Aorta (tissue), 5 donors: ENCODE measurements at regions not wholly inside any gene's neighbourhood (a gene's known extent, or its start where the extent isn't known, plus 50 kb on each side); places are given as distances from the start of the nearest gene placed in this dataset.

Experiments
- ATAC-seq: fragments of 200-7000 bp; cut with Tn5 transposase; one replicate; pipeline ENCODE4 v1.9.1; 2022; ENCODE audit warnings: moderate library complexity; ENCODE audit not compliant: low FRiP score
- DNase-seq, 2 donors: peaks; one replicate each; pipeline ENCODE4 v3.0.0-alpha.2; 2020
- H3K27ac ChIP-seq, 2 donors: one replicate each; pipeline ENCODE4 v1.5.1; 2013; ENCODE audit warnings: low read length in 2 of 2, mild to moderate bottlenecking in 2 of 2, moderate library complexity in 2 of 2, control low read depth in 1 of 2, inconsistent platforms in 1 of 2, low read depth in 1 of 2
- H3K27me3 ChIP-seq, 2 donors: one replicate each; pipeline ENCODE4 v1.6.1; 2013; ENCODE audit warnings: control low read depth in 1 of 2, low read length in 1 of 2, mild to moderate bottlenecking in 1 of 2, moderate library complexity in 1 of 2; ENCODE audit not compliant: insufficient read depth in 2 of 2, control insufficient read depth in 1 of 2
- H3K36me3 ChIP-seq, 2 donors: one replicate each; pipeline ENCODE4 v1.6.1; 2013; ENCODE audit warnings: control low read depth in 1 of 2, low read length in 1 of 2, mild to moderate bottlenecking in 1 of 2; ENCODE audit not compliant: insufficient read depth in 2 of 2, control insufficient read depth in 1 of 2
- H3K4me1 ChIP-seq, 2 donors: one replicate each; pipeline ENCODE4 v1.6.1; 2013; ENCODE audit warnings: low read length in 2 of 2, control low read depth in 1 of 2, mild to moderate bottlenecking in 1 of 2, moderate library complexity in 1 of 2; ENCODE audit not compliant: insufficient read depth in 2 of 2, control insufficient read depth in 1 of 2
- H3K4me3 ChIP-seq, 2 donors: one replicate each; pipeline ENCODE4 v1.5.1; 2013; ENCODE audit warnings: low read length in 2 of 2, control low read depth in 1 of 2, mild to moderate bottlenecking in 1 of 2
- H3K9me3 ChIP-seq: one replicate; pipeline ENCODE4 v1.6.1; 2013; ENCODE audit warnings: mild to moderate bottlenecking, low read length; ENCODE audit not compliant: control insufficient read depth
- WGBS, 2 donors: extraction: QIAGEN DNeasy Blood & Tissue Kit; methylation state at CpG; one replicate each; pipeline ENCODE4 v1.1.7; 2013; 5-methylcytosine and 5-hydroxymethylcytosine counted together
- intact Hi-C, 2 donors: fragments of 100-400 bp; cut with DNase I; formaldehyde crosslinking; loops; one replicate each; pipeline versions ENCODE4 v1.14.2 to v1.15.0; 2022
- donor health status: healthy with polysubstance abuse.
- donor health status: Bipolar disorder and iron deficiency.
- donor health status: DM: no; HTN: no; CAD: no.
- donor health status: DM: no; HTN: no; CAD: no.
- donor health status: DM: yes; HTN: yes; CAD: no.

DNA sequence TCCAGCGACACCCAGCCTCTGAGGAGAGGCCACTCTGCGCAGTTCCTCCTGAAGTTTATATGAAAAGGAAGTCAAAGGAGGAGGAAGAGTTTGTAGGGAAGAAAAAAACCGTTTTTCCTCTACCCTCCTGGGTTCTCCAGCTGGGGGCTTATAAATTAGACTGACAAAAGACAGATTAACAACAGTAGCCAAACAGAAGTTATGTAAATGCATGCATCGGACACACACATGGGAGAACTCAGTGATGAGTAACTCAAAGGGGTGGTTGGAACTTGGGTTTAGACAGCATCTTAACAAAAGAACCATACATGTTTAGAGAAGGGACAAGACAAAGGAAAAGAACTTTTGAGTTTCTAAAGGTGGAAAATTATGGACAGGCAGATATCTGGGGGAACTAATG lies 71.2 kb downstream of the CD24 start:
- no peaks in the 10 kb centered on the region for H3K27me3 ChIP-seq
- intact Hi-C loops = no loop called here
- peaks cover 8% of the 10 kb centered on the region for H3K9me3 ChIP-seq
- no peak overlapping the region for H3K4me3 ChIP-seq
- no peaks in the 10 kb centered on the region for H3K4me1 ChIP-seq
- ATAC-seq (no peak), DNase-seq (no peak)
- 63 to 68% methylated on average over 4 of the region's 4 CpGs for WGBS, 2 donors
- H3K27ac ChIP-seq = no peak overlapping the region
- no peaks in the 10 kb centered on the region for H3K36me3 ChIP-seq

DNA sequence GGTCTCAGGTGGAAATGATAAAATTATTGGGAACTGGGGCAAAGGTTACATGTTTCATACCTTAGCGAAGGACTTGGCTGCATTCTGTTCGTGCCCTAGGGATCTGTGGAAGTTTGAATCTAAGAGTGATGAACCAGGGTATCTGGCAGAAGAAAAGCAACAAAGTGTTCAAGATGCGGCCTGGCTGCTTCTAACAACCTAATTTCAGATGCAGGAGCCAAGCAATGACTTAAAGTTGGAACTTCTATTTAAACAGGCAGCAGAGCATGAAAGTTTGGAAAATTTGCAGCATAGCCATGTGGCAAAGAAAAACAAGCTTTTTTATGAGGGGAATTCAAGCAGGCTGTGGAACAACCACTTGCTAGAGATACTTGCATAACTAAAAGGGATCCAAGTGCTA lies 73.5 kb downstream of the CD24 start:
- H3K27ac ChIP-seq = no peak overlapping the region
- intact Hi-C loops = no loop called here
- ATAC-seq (no peak), DNase-seq (no peak)
- H3K27me3 ChIP-seq = no peaks in the 10 kb centered on the region
- H3K4me3 ChIP-seq = no peak overlapping the region
- peaks cover 8% of the 10 kb centered on the region for H3K9me3 ChIP-seq
- no peaks in the 10 kb centered on the region for H3K36me3 ChIP-seq
- 83 to 87% methylated on average over 3 of the region's 3 CpGs for WGBS, 2 donors
- H3K4me1 ChIP-seq = no peaks in the 10 kb centered on the region

DNA sequence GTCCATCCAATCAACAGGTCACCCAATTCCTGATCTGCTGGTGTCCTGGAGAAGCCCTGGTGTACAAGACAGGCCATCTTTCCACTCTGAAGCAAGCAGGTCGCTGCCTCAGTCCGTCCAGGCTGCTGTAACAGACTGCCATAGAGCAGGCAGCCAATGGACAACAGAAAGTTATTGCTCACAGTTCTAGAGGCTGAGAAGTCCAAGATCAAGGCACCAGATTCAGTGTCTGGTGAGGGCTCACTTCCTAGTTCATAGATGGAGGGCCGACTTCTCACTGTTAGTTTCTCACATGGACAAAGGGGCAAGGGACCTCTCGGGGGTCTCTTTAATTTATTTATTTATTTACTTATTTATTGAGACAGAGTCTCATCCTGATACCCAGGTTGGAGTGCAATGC lies 74.8 kb downstream of the CD24 start:
- Histone ChIP-seq H3K9me3 (peaks cover 8% of the 10 kb centered on the region), H3K27me3 (no peaks in the 10 kb centered on the region), H3K4me1 (no peaks in the 10 kb centered on the region), H3K27ac (no peak overlapping the region), H3K4me3 (no peak overlapping the region), H3K36me3 (no peaks in the 10 kb centered on the region)
- ATAC-seq (no peak), DNase-seq (no peak)
- WGBS, 2 donors = 81 to 87% methylated on average over 4 of the region's 4 CpGs
- intact Hi-C loops = no loop called here

DNA sequence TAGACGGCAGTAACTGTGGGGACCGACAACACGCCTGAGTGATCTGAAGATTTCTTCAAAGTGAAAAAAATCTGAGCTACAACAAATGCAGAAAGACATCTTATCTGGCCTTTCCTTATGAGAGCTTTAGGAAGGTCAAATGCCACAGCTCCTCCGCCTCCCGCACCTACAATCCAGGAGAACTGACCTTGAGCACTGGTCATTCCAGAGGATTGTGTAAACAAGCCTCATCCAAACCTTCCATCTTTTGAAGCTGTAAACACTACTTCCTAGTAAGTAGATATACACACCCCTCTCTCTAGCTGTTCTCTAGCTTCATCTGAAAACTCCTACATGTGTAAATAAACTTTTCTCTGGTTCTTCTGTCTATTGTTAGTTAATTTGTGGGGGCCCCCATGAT lies 76.9 kb downstream of the CD24 start:
- Histone ChIP-seq H3K27ac (no peak overlapping the region), H3K36me3 (no peaks in the 10 kb centered on the region), H3K27me3 (no peaks in the 10 kb centered on the region), H3K4me1 (no peaks in the 10 kb centered on the region), H3K9me3 (peaks cover 8% of the 10 kb centered on the region), H3K4me3 (no peak overlapping the region)
- 85 to 87% methylated on average over 5 of the region's 5 CpGs for WGBS, 2 donors
- intact Hi-C loops = no loop called here
- ATAC-seq = no peak
- no peak for DNase-seq

DNA sequence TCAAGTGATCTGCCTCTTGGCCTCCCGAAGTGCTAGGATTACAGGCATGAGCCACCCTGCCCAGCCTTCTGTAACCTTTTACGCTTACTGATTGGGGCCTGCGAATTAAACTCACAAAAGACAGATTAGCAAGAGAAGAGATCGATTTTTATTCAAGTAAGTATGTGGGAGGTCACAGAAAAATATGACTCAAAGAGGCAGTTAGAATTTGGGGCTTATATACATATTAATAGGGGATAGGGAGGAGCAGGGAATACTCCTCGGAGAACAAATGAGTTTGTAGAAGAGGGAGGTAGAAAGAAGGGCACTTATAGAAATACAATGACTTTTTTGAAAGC lies 78.9 kb downstream of the CD24 start:
- no peak overlapping the region for H3K4me3 ChIP-seq
- H3K27me3 ChIP-seq = no peaks in the 10 kb centered on the region
- intact Hi-C loops = no loop called here
- DNase-seq (no peak), ATAC-seq (no peak)
- peaks cover 2% of the 10 kb centered on the region for H3K9me3 ChIP-seq
- WGBS, 2 donors = 63 to 68% methylated on average over 5 of the region's 5 CpGs
- no peaks in the 10 kb centered on the region for H3K4me1 ChIP-seq
- no peaks in the 10 kb centered on the region for H3K36me3 ChIP-seq
- no peak overlapping the region for H3K27ac ChIP-seq

DNA sequence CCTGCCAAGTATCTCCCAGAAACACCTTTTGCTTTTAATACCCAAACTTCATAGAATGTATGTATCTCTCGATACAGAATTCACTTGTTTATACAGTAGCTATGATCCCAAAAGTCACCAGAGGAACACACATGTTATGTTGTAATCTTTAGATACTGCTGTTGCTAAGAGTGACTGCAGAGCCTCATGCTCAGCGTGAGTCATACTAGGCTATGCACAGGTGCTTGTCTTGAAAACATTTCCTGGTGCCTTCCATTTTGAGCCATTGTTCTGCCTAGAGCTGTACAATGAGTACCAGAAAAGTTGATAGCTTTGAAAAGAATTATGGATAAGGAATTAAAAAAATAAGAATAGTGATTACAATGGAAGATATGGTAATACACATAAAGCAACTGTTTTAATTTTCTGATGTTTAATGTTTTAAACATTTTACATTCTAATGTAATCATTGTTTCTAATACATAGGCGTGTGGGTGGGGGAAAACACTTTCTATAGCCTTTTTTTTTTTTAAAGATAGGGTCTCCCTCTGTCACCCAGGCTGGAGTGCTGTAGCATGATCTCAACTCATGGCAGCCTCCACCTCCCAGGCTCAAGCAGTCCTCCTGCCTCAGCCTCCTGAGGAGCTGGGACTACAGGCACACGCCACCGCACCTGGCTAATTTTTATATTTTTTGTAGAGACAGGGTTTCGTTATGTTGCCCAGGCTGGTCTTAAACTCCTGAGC lies 79.4 kb downstream of the CD24 start:
- no peak for ATAC-seq
- WGBS, 2 donors = 84 to 86% methylated on average over 6 of the region's 6 CpGs
- Histone ChIP-seq H3K4me1 (no peaks in the 10 kb centered on the region), H3K27ac (no peak overlapping the region), H3K4me3 (no peak overlapping the region), H3K27me3 (no peaks in the 10 kb centered on the region), H3K9me3 (peaks cover 2% of the 10 kb centered on the region), H3K36me3 (no peaks in the 10 kb centered on the region)
- intact Hi-C loops = no loop called here
- no peak for DNase-seq

DNA sequence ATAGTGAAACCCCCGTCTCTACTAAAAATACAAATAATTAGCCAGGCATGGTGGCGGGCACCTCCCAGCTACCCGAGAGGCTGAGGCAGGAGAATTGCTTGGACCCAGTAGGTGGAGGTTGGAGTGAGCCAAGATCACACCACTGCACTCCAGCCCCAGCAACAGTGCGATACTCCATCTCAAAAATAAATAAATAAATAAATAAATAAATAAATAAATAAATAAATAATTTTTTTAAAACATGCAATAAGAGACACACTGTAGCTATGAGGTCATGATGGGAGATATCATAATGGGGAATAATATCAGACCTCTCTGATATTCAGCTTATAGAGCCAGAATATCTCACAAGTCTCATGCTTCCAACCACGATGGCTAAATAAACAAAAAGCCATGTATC lies 82.3 kb downstream of the CD24 start:
- Histone ChIP-seq H3K4me1 (no peaks in the 10 kb centered on the region), H3K4me3 (no peak overlapping the region), H3K9me3 (no peaks in the 10 kb centered on the region), H3K27me3 (no peaks in the 10 kb centered on the region), H3K36me3 (no peaks in the 10 kb centered on the region), H3K27ac (no peak overlapping the region)
- intact Hi-C loops = no loop called here
- ATAC-seq (no peak), DNase-seq (no peak)
- 94 to 95% methylated on average over 5 of the region's 5 CpGs for WGBS, 2 donors

DNA sequence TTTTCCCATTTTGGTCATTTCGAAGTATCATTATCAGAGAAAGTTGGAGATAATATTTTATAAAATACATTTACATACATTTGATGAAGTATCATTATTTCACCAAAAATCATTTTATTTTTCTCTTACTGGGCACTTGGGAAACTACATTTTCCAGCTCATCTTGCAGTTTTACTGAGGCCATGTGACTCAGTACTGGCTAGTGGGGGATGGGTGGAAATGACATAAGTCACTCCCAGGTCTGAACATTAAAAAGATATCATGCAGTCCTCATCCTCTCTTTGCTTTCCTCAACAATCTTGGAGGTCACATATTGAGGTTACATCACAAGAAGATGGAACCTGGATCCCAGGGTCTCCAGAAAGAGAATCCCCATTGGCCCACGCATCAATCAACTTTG lies 84.1 kb downstream of the CD24 start:
- no peak overlapping the region for H3K4me3 ChIP-seq
- H3K27me3 ChIP-seq = no peaks in the 10 kb centered on the region
- H3K4me1 ChIP-seq = no peaks in the 10 kb centered on the region
- no peaks in the 10 kb centered on the region for H3K36me3 ChIP-seq
- no peak for ATAC-seq
- H3K27ac ChIP-seq = no peak overlapping the region
- H3K9me3 ChIP-seq = no peaks in the 10 kb centered on the region
- intact Hi-C loops = no loop called here
- 90 to 96% methylated on average over 2 of the region's 2 CpGs for whole genome bisulfite sequencing, 2 donors
- no peak for DNase-seq

DNA sequence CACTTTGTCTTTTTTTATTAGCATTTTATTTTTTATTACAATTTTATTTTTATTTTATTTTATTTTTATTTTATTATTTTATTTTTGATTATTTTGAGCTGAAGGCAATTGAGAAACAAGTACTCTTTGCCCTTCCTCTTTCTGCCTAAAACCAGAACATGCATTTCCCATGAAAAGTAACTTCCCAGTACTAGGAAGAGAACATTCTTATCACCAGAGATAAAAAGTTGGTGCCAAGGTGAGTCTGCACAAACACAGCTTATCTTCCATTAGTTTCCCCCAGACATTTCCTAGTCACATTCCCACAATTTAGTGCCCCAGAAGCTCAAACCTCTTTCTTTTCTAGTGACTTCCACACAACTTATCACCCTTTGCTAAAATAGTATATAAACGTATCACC lies 84.8 kb downstream of the CD24 start:
- Histone ChIP-seq H3K4me1 (no peaks in the 10 kb centered on the region), H3K27me3 (no peaks in the 10 kb centered on the region), H3K9me3 (no peaks in the 10 kb centered on the region), H3K36me3 (no peaks in the 10 kb centered on the region), H3K27ac (no peak overlapping the region), H3K4me3 (no peak overlapping the region)
- WGBS, 2 donors = 32 to 48% methylated on average over 1 of the region's 1 CpG
- ATAC-seq (no peak), DNase-seq (no peak)
- intact Hi-C loops = no loop called here
